Stimulated activated CD8-positive, alpha-beta memory T cell treated with anti-CD3 and anti-CD28 coated beads, Interleukin-4, amount 100 ng/mL, for 48 hours (primary cell): ENCODE measurements at regions not wholly inside any gene's neighbourhood (a gene's known extent, or its start where the extent isn't known, plus 50 kb on each side); places are given as distances from the start of the nearest gene placed in this dataset.

Source experiments
- DNase-seq: peaks from one replicate; pipeline ENCODE4 v3.0.0-alpha.2; 2020

GRCh38 chr5:96157841-96158291, 196.2 kb upstream of the ELL2 start:
- DNase-seq = no peak

GRCh38 chr5:96157077-96157780, 195.6 kb upstream of the ELL2 start:
- no peak for DNase-seq

- DNase-seq = no peak
Observed at GRCh38 chr5:96155147-96155546, 193.5 kb upstream of the ELL2 start.

GRCh38 chr5:96151891-96152290, 190.2 kb upstream of the ELL2 start:
- DNase-seq = no peak

GRCh38 chr5:96150007-96150406, 188.4 kb upstream of the ELL2 start:
- no peak for DNase-seq

- no peak for DNase-seq
Observed at GRCh38 chr5:96149546-96149945, 187.9 kb upstream of the ELL2 start.

GRCh38 chr5:96149021-96149420, 187.4 kb upstream of the ELL2 start:
- DNase-seq = no peak

- no peak for DNase-seq
Observed at GRCh38 chr5:96148376-96148775, 186.7 kb upstream of the ELL2 start.

- DNase-seq = no peak
Observed at GRCh38 chr5:96147866-96148265, 186.2 kb upstream of the ELL2 start.

- no peak for DNase-seq
Observed at GRCh38 chr5:96146675-96147074, 185.0 kb upstream of the ELL2 start.

- DNase-seq = no peak
Observed at GRCh38 chr5:96144289-96144688, 182.6 kb upstream of the ELL2 start.

GRCh38 chr5:96143450-96143849, 181.8 kb upstream of the ELL2 start:
- no peak for DNase-seq

- DNase-seq = no peak
Observed at GRCh38 chr5:96142786-96143434, 181.3 kb upstream of the ELL2 start.

GRCh38 chr5:96142184-96142781, 180.6 kb upstream of the ELL2 start:
- no peak for DNase-seq

- DNase-seq = no peak
Observed at GRCh38 chr5:96141749-96142148, 180.1 kb upstream of the ELL2 start.

- DNase-seq = no peak
Observed at GRCh38 chr5:96140496-96140895, 178.8 kb upstream of the ELL2 start.

- no peak for DNase-seq
Observed at GRCh38 chr5:96140084-96140483, 178.4 kb upstream of the ELL2 start.

GRCh38 chr5:96134886-96135285, 173.2 kb upstream of the ELL2 start:
- no peak for DNase-seq

- no peak for DNase-seq
Observed at GRCh38 chr5:96133341-96134079, 171.9 kb upstream of the ELL2 start.

- DNase-seq = no peak
Observed at GRCh38 chr5:96129276-96129675, 167.6 kb upstream of the ELL2 start.

GRCh38 chr5:96128204-96128864, 166.7 kb upstream of the ELL2 start:
- DNase-seq = no peak

- DNase-seq = no peak
Observed at GRCh38 chr5:96127538-96127937, 165.9 kb upstream of the ELL2 start.
